GM06990 (cell line): ENCODE measurements at regions not wholly inside any gene's neighbourhood (a gene's known extent, or its start where the extent isn't known, plus 50 kb on each side); places are given as distances from the start of the nearest gene placed in this dataset.

Experiments
- DNase-seq: peaks from one replicate; pipeline ENCODE4 v3.0.0-alpha.2; 2011; ENCODE audit not compliant: insufficient read length; ENCODE audit errors: extremely low read depth
- H3K27me3 ChIP-seq: replicated peaks from 2 replicates; pipeline ENCODE4 v1.6.0; 2011; ENCODE audit warnings: low read length; ENCODE audit not compliant: control insufficient read depth, insufficient read depth
- H3K36me3 ChIP-seq: 2 replicates; pipeline ENCODE4 v1.5.1; 2011; ENCODE audit warnings: low read length; ENCODE audit not compliant: control insufficient read depth, insufficient read depth
- H3K4me3 ChIP-seq: replicated peaks from 2 replicates; pipeline ENCODE4 v1.5.1; 2011; ENCODE audit warnings: low read depth, mild to moderate bottlenecking, control low read depth, low read length
- TF ChIP-seq, protein P1 (sequence below): IDR thresholded peaks from 2 replicates; pipeline ENCODE4 v1.5.1; 2011; ENCODE audit warnings: low read length, control low read depth, mild to moderate bottlenecking, inconsistent platforms; ENCODE audit not compliant: insufficient read depth, poor library complexity, severe bottlenecking

DNA sequence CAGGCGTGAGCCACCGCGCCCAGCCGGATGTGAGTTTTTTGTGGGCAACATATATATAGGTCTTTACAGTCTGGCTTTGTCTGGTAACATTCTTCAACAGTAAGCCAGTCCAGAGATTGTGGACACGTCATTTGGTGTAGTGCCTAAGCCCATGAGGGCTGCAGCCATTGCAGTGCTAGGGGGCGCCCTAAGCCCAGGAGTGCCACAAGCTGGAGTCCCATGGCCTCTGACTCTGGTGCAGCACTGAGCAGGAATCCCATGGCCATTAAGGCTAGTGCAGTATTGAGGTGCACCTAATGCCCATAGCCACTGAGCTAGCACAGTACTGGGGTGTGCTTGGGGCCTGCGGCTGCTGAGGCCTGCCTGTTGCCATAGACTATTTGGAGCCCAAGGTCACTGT is 136.4 kb upstream of the NDN start:
- Histone ChIP-seq H3K27me3 (no peaks in the 10 kb centered on the region), H3K36me3 (no peaks in the 10 kb centered on the region), H3K4me3 (no peak overlapping the region)
- DNase-seq, result no peak
- TF ChIP-seq, protein P1, sequence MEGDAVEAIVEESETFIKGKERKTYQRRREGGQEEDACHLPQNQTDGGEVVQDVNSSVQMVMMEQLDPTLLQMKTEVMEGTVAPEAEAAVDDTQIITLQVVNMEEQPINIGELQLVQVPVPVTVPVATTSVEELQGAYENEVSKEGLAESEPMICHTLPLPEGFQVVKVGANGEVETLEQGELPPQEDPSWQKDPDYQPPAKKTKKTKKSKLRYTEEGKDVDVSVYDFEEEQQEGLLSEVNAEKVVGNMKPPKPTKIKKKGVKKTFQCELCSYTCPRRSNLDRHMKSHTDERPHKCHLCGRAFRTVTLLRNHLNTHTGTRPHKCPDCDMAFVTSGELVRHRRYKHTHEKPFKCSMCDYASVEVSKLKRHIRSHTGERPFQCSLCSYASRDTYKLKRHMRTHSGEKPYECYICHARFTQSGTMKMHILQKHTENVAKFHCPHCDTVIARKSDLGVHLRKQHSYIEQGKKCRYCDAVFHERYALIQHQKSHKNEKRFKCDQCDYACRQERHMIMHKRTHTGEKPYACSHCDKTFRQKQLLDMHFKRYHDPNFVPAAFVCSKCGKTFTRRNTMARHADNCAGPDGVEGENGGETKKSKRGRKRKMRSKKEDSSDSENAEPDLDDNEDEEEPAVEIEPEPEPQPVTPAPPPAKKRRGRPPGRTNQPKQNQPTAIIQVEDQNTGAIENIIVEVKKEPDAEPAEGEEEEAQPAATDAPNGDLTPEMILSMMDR, result no peak

DNA sequence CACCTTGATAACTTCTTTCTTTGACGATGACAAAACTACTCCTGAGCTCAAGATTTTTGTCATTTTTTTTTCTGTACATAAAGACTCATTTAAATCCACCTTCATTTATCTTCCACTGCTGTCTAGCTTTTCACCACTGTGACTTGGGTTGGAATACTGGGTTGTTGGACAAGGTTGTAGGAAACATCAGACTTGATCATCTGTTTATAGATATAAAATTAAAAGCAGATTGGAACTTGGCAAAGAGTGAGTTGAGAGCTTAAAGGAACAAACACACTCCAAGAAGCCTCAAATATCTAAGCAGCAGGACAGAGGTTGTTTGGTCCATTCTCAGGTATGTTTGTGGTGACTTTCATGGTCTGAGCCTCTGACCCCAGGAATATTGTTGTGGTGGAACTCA is 141.7 kb upstream of the NDN start:
- H3K27me3 ChIP-seq, result no peaks in the 10 kb centered on the region
- TF ChIP-seq, protein P1, result no peak
- DNase-seq, result no peak
- H3K36me3 ChIP-seq, result no peaks in the 10 kb centered on the region
- no peak overlapping the region for H3K4me3 ChIP-seq

DNA sequence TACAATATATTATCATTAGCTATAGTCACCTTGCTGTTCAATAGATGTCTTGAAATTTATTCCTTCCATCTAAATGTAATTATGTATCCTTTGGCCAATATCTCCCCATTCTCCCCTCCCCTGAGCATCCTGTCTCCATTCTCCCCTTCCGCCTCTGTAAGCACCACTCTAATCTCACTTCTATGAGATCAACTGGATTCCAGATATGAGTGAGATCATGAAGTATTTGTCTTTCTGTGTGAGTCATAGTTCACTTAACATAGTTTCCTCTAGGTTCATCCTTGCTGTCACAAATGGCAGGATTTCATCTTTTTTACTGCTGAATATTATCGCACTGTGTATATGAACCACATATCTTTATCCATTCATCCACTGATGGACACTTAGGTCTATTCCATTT is 148.8 kb upstream of the NDN start:
- DNase-seq, result no peak
- no peaks in the 10 kb centered on the region for H3K27me3 ChIP-seq
- TF ChIP-seq, protein P1, result no peak
- H3K4me3 ChIP-seq, result no peak overlapping the region
- H3K36me3 ChIP-seq, result no peaks in the 10 kb centered on the region

DNA sequence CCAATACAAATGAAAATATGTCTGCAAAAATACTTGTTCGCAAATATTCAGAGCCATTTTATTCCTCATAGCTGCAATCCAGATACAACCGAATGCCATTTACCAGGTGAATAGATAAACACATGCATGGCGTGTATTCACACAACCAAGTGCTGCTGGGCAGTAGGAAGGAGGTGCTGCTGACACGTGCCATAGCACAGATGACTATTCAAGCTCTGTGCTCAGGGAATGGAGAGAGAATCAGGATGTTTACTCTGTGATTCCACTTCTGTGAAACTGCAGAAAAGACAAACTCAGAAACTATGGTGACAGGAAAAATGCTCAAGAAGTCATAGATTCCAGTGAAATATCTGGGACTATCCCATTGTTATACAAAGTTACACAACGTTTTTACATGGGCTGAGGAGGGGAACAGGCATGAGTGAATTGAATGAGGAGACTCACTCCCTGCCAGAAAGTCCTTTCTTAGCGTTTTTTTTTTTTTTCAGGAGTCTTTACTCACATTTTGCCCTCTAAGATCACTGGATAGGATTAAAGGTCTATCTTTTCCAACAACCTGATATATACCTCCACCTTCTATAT is 152.9 kb upstream of the NDN start:
- H3K36me3 ChIP-seq, result no peaks in the 10 kb centered on the region
- TF ChIP-seq, protein P1, result no peak
- H3K27me3 ChIP-seq, result no peaks in the 10 kb centered on the region
- H3K4me3 ChIP-seq, result no peak overlapping the region
- DNase-seq, result no peak

DNA sequence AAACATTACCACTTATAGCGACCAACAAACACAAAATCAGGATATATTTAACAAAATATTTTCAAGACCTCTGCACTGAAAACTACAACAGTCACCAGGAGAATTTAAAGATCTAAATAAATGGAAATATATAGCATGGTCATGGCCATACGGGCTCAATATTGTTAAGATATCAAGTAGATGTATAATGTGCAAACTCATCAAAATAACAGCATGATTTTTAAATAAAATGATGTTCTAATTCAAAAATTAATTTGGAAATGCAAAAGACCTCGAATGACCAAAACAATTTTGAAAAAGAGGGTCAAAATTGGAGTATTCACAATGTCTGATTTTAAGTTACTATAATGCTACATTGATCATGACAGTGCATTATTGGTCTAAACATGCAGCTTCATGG is 159.1 kb upstream of the NDN start:
- DNase-seq, result no peak
- TF ChIP-seq, protein P1, result no peak
- H3K4me3 ChIP-seq, result no peak overlapping the region
- no peaks in the 10 kb centered on the region for H3K36me3 ChIP-seq
- no peaks in the 10 kb centered on the region for H3K27me3 ChIP-seq

DNA sequence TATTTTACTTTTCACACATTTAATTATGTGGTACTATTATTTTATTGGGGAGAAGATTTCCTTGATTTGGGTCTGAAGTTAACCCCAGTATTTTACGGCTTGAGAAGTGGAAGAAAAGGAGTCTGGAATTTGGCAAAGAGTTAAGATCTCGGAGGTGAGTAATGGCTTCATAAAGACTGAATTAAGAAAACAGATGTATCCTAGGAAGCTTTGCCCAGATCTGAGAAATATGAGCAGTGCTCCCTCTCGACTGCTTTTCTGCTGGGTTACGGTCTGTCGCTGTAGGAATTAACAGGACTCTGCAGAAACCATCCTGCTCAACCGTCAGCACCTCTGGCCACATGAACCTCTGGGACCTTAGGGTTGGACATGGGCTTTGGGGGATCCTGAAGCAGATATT is 163.6 kb upstream of the NDN start:
- Histone ChIP-seq H3K36me3 (no peaks in the 10 kb centered on the region), H3K4me3 (no peak overlapping the region), H3K27me3 (no peaks in the 10 kb centered on the region)
- TF ChIP-seq, protein P1, result no peak
- no peak for DNase-seq
